NCI-H2196 treated with DMSO at 0.1 percent for 48 hours (cell line): ENCODE measurements at regions not wholly inside any gene's neighbourhood (a gene's known extent, or its start where the extent isn't known, plus 50 kb on each side); places are given as distances from the start of the nearest gene placed in this dataset.

Experiments used
- DNase-seq: peaks from one replicate; lab custom pipeline; 2025; ENCODE audit not compliant: unreplicated experiment; lab: John Stamatoyannopoulos, UW

- DNase-seq, result no peak
Observed at GRCh38 chr13:32960626-32961025, 55.6 kb upstream of the KL start.

GRCh38 chr13:32961724-32962123, 54.5 kb upstream of the KL start:
- DNase-seq, result no peak

DNA sequence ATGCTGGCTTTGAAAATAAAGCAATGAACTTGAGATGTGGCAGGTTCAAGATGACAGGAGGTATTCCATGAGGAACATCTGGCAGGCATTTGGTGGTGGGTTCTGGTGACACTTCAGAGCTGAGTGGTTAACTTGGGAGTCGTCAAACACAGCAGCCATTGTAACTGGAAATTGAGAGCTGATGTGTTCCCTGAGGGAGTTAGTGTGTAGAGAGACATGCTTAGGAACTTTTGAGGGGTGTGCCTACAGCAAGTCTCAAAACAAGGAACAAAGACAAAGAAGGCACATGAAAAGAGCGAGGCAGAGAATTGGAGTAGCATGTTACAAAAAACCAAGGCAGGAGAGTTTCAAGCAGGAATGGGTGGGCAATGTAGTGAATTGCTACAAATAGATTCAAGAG, 53.9 kb upstream of the KL start:
- DNase-seq, result no peak

GRCh38 chr13:32964987-32965386, 51.2 kb upstream of the KL start:
- no peak for DNase-seq
